TTC549 (cell line): ENCODE measurements at regions not wholly inside any gene's neighbourhood (a gene's known extent, or its start where the extent isn't known, plus 50 kb on each side); places are given as distances from the start of the nearest gene placed in this dataset.
"Not testable (repeated sequence)": the region's sequence is repeated elsewhere in the genome, so short reads cannot be mapped to it uniquely, and the experiment has no call there.

ENCODE experiments used
- FAIRE-seq: peaks from 2 replicates; lab custom pipeline; 2012; peaks lifted over from hg19 to GRCh38; lab: Jason Lieb, UNC

- no peak for FAIRE-seq
Observed at GRCh38 chr5:87210076-87210475, 57.6 kb upstream of the RASA1 start.

- FAIRE-seq: no peak
Observed at GRCh38 chr5:87210743-87211142, 56.9 kb upstream of the RASA1 start.

GRCh38 chr5:87211676-87212075 lies 56.0 kb upstream of the RASA1 start:
- FAIRE-seq: no peak

- FAIRE-seq: not testable (repeated sequence)
Observed at GRCh38 chr5:87212183-87212582, 55.5 kb upstream of the RASA1 start.

GRCh38 chr5:87217480-87217879 lies 50.2 kb upstream of the RASA1 start:
- not testable (repeated sequence) for FAIRE-seq
